K562 (cell line): ENCODE measurements at regions not wholly inside any gene's neighbourhood (a gene's known extent, or its start where the extent isn't known, plus 50 kb on each side); places are given as distances from the start of the nearest gene placed in this dataset.

ENCODE experiments used
- CBX5 ChIP-seq: IDR thresholded peaks from 2 replicates; pipeline ENCODE4 v1.6.1; 2014; ENCODE audit warnings: low read depth, borderline replicate concordance
- EZH2 ChIP-seq: IDR thresholded peaks from 2 replicates; pipeline ENCODE4 v1.6.1; 2012; ENCODE audit warnings: low read depth, mild to moderate bottlenecking, inconsistent platforms, low read length, borderline replicate concordance
- KDM1A ChIP-seq, 2 experiments: fragments of 450-650 bp; IDR thresholded peaks; 2 replicates each; pipeline ENCODE4 v1.6.1; 2016; ENCODE audit warnings: mild to moderate bottlenecking in 2 of 2
- KDM2B ChIP-seq: fragments of 250-450 bp; sonication (Bioruptor Pico); IDR thresholded peaks from 2 replicates; pipeline ENCODE4 v1.8.0; 2021; ENCODE audit warnings: mild to moderate bottlenecking, moderate library complexity
- PCBP2 ChIP-seq: fragments of 200-400 bp; formaldehyde crosslinking; IDR thresholded peaks from 2 replicates; pipeline ENCODE4 v1.6.1; 2018; ENCODE audit warnings: low read length, low read depth, mild to moderate bottlenecking, moderate library complexity; ENCODE audit not compliant: poor library complexity, severe bottlenecking
- POU5F1 ChIP-seq: fragments of 150-350 bp; IDR thresholded peaks from 2 replicates; pipeline ENCODE4 v1.6.1; 2014; ENCODE audit warnings: borderline replicate concordance, low read length, low read depth, mild to moderate bottlenecking; ENCODE audit not compliant: partially characterized antibody
- SREBF1 ChIP-seq: fragments of 150-350 bp; IDR thresholded peaks from 2 replicates; pipeline ENCODE4 v1.6.1; 2014; ENCODE audit warnings: antibody characterized with exemption, low read depth, low read length, borderline replicate concordance
- SRF ChIP-seq, 2 experiments: fragments of 250-450, 450-650 bp in 1 of 2; sonication (Bioruptor Pico) in 1 of 2; sonication (generic) in 1 of 2; formaldehyde crosslinking; IDR thresholded peaks; 2 replicates each; pipeline versions ENCODE4 v1.5.0 to v1.5.1; 2020 to 2022; ENCODE audit warnings: mild to moderate bottlenecking in 1 of 2, missing genetic modification reagents in 1 of 2
- ZNF311 ChIP-seq: fragments of 250-450 bp; sonication (Bioruptor Pico); IDR thresholded peaks from 2 replicates; pipeline ENCODE4 v1.4.0; 2020; ENCODE audit warnings: mild to moderate bottlenecking, moderate library complexity

GRCh38 chr5:2281446-2281845, 398.7 kb upstream of the IRX4 start:
- TF ChIP-seq KDM2B, result no peak
- TF ChIP-seq PCBP2, result no peak
- TF ChIP-seq CBX5, result no peak
- TF ChIP-seq KDM1A (IDR thresholded peaks at IDR 0.05), result no peak
- TF ChIP-seq ZNF311 (CRISPR knock-in tag), result no peak
- no peak for TF ChIP-seq POU5F1
- no peak for TF ChIP-seq SRF (CRISPR knock-in tag; IDR thresholded peaks at IDR 0.05)
- no peak for TF ChIP-seq EZH2
- no peak for TF ChIP-seq SREBF1
